ENCODE measurements at regions not wholly inside any gene's neighbourhood (a gene's known extent, or its start where the extent isn't known, plus 50 kb on each side); places are given as distances from the start of the nearest gene placed in this dataset.

GRCh38 chr5:9861666-9862256 lies 231.6 kb upstream of the TAS2R1 start:
- Histone ChIP-seq H3K4me2 (ENCODE audit: insufficient read depth in 1 of 2, low read depth in 2 of 2, low read length in 2 of 2) (no peak overlapping the region), H3K79me1 (ENCODE audit: low read depth, low read length) (no peaks in the 10 kb centered on the region), H2BK20ac (ENCODE audit: low read length) (no peak overlapping the region), H3K36me3 (ENCODE audit: control insufficient read depth in 2 of 4, insufficient read depth in 4 of 4, low read length in 3 of 4) (no peaks in the 10 kb centered on the region), H3K23ac (ENCODE audit: insufficient read length) (no peak overlapping the region), H2BK5ac (ENCODE audit: low read depth, low read length) (no peak overlapping the region), H4K5ac (ENCODE audit: insufficient read length, low read depth, low read length) (no peak overlapping the region), H2BK120ac (replicated peaks; ENCODE audit: low read depth, low read length) (no peak overlapping the region), H4K91ac (replicated peaks; ENCODE audit: insufficient read length, low read length) (no peak overlapping the region), H3K27me3 (replicated peaks in 1 of 4; ENCODE audit: control insufficient read depth in 3 of 4, extremely low read depth in 1 of 4, insufficient read depth in 3 of 4, low read length in 3 of 4) (peaks cover 0 to 2% (median 0%) of the 10 kb centered on the region in 4 experiments; a peak in 1 of 7 replicates), H3K23me2 (ENCODE audit: low read depth, low read length) (no peaks in the 10 kb centered on the region), H3K56ac (replicated peaks; ENCODE audit: insufficient read length, low read depth, low read length) (no peak overlapping the region), H2AFZ (ENCODE audit: low read length) (no peak overlapping the region), H3K4ac (replicated peaks; ENCODE audit: insufficient read length, low read depth, low read length) (no peak overlapping the region), H2BK12ac (ENCODE audit: low read depth, low read length) (no peak overlapping the region), H3K14ac (ENCODE audit: insufficient read length) (no peak overlapping the region), H4K8ac (ENCODE audit: extremely low read depth, insufficient read depth, low read length) (peak overlapping the region; percentile 28; the same call in 1 of the 2 replicates), H3K4me3 (ENCODE audit: extremely low read depth in 1 of 4, insufficient read depth in 2 of 4, low read depth in 3 of 4, low read length in 4 of 4) (no peak overlapping the region), H3K79me2 (ENCODE audit: control insufficient read depth in 1 of 2, insufficient read depth in 2 of 2, low read length in 2 of 2) (no peaks in the 10 kb centered on the region), H3K4me1 (replicated peaks in 1 of 4; ENCODE audit: control insufficient read depth in 3 of 4, insufficient read depth in 4 of 4, low read length in 3 of 4) (no peaks in the 10 kb centered on the region; a peak in 1 of 7 replicates), H3K9ac (replicated peaks in 1 of 4; ENCODE audit: extremely low read depth in 1 of 4, low read depth in 3 of 4, low read length in 3 of 4) (no peak overlapping the region), H3K27ac (ENCODE audit: low read depth, low read length) (no peak overlapping the region), H4K20me1 (replicated peaks in 1 of 2; ENCODE audit: control insufficient read depth in 1 of 2, insufficient read depth in 2 of 2, low read length in 2 of 2) (no peaks in the 10 kb centered on the region), H3K18ac (ENCODE audit: extremely low read depth, low read length) (no peak overlapping the region), H3K9me3 (ENCODE audit: insufficient read depth in 2 of 2, low read depth in 1 of 2, low read length in 1 of 2) (peaks cover 11 to 22% of the 10 kb centered on the region in 2 experiments; a peak in 3 of 4 replicates), H2BK15ac (ENCODE audit: low read length) (no peak overlapping the region), H2AK5ac (ENCODE audit: low read depth, low read length) (no peak overlapping the region)
- no peak for FAIRE-seq
- CTCF ChIA-PET (ENCODE audit: partially characterized antibody) = interaction anchor here (0.7 to 3.5 kb wide), 5 partner anchors 9 to 504 kb away, joined by 3 to 13 read pairs (median 7); no protein-coding TSS in a partner anchor
- DNase-seq (ENCODE audit: low read depth in 1 of 2, low spot score in 2 of 2) = no peak
- TF ChIP-seq TEAD4 (IDR thresholded peaks at IDR 0.05; ENCODE audit: low read depth, low read length) (peak; percentile 56; the same call in 1 of the 2 replicates), MAX (IDR thresholded peaks at IDR 0.05) (no peak)
- POLR2A ChIA-PET (ENCODE audit: partially characterized antibody) = interaction anchor here (0.6 kb wide), 1 partner anchor 395 kb away, joined by 3 read pairs; no protein-coding TSS in a partner anchor
- WGBS, 2 experiments (ENCODE audit: extremely low coverage in 1 of 2, insufficient coverage in 1 of 2, insufficient read length in 1 of 2, insufficient replicate concordance in 2 of 2, low coverage in 1 of 2, low lambda C conversion rate in 2 of 2, missing lambda C conversion rate in 1 of 2) = 82% methylated on average over 8 of the region's 8 CpGs; no CpG with 5 or more reads in 1 of the 2 experiments
